ENCODE measurements at regions not wholly inside any gene's neighbourhood (a gene's known extent, or its start where the extent isn't known, plus 50 kb on each side); places are given as distances from the start of the nearest gene placed in this dataset.

DNA sequence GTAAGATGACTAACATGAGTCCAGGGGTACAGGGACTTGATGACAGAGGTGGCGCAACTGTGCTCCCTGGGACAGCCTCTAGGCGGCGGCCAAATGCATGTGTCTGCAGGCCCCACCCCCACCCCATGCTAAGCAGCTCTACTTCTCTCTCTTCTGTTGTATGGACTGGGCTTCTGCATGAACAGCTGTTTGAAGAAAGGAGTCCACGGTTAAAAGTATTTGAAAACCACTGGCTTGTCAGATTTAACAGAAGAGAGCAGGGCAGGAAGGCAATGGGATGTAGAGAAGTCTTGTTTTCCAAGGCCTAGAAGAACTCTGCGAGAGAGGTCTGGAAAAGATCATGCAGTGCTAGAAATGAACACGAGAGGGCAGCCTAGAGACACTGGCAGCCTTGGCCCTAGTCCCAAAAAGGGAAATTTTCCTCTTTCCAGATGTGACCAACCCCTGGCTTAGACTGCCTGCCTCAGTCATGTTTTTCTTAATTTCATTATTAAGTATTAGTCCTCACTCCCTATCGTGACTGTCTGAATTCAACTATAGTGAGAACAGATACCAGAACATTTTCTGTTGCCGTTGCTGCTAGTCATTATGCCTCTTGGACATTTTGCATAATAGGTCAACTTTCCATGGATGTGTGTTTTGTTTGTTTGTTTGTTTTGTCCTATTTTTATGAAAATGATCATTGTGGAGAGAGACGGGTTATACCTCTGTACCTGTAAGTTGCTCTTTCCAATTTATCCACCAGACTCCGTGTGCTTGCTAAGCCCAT is 265.0 kb downstream of the ADGRG6 start:
- Mint-ChIP-seq H3K9me3 (peaks cover 0 to under 1% (median 0%) of the 10 kb centered on the region in 9 donors), H3K27me3 (no peaks in the 10 kb centered on the region), H3K36me3 (no peaks in the 10 kb centered on the region), H3K4me3 (peak overlapping the region in 2 of 10 donors; percentile 37 to 54), H3K27ac (peak overlapping the region in 7 of 10 donors; percentile 55 to 81 (median 63)), H3K4me1 (peaks cover 20 to 66% (median 59%) of the 10 kb centered on the region in 4 donors)
- peak; percentile 48 to 62 for ATAC-seq
- peak; percentile 24 to 70 (median 56) for DNase-seq
- POLR2A ChIA-PET = interaction anchor here (0.6 kb wide), 1 partner anchor 1050 kb away, joined by 3 read pairs; no protein-coding TSS in a partner anchor

DNA sequence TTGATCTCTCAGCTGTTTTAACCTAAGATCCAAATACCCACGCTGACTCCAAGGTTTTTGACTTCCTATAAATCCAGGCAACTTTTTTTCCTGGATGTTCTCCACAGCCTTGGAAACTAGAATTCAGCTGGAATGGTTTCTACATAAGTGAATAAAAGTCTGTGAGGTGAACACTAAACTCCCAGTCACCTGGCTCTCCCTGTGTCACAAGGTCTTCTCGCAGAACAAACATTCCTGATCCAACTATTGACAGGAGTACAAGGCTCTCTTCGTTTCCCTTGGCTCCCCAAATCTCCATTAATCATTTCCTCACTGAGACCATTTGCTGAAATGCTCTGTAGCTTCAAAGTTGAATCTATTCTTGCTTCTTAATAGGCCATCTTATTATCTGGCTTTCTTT is 265.7 kb downstream of the ADGRG6 start:
- ATAC-seq (no peak), DNase-seq (no peak)
- POLR2A ChIA-PET = no interaction called here
- Mint-ChIP-seq H3K27me3 (no peaks in the 10 kb centered on the region), H3K27ac (peak overlapping the region in 3 of 10 donors; percentile 58 to 63 (median 63)), H3K4me1 (peaks cover 20 to 61% (median 55%) of the 10 kb centered on the region in 4 donors), H3K4me3 (no peak overlapping the region), H3K9me3 (peaks cover 0 to 7% (median 0%) of the 10 kb centered on the region in 9 donors), H3K36me3 (peaks cover 0 to 2% (median 0%) of the 10 kb centered on the region in 3 donors)

DNA sequence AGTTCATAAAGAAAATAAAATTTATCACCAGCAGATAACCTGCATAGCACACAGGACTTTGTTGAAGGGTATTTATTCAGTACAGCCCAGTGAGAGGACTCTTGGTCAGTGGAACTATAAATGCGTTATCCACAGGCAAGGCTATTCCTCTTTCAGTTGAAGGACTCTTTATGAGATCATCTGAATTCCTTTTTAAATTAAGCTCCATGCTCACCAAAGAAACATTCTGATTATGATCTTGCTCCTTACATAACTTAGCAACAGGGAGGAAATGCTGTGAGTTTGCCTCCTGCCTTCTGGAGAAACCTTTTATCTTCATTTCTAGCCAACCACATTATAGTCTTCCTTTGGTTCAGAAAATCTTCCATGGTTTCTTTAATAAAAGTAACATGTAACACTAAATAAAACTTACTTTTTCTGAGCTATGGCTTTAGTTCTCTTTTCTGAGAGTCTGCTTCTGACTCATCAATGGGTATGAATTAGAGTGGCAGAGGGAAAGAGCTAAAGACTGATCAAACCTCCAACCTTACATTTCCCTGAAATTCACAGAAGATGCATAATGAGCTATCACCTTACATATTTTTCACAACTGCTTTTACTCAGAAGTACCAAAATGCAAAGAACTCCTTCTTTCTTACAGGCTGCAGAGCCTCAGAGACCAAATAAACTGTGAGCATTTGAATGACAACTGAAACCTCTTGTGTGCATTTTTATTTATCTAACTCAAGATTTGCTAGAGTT is 267.2 kb downstream of the ADGRG6 start:
- POLR2A ChIA-PET = interaction anchor here (1.3 kb wide), 1 partner anchor 35 kb away, joined by 4 read pairs; no protein-coding TSS in a partner anchor
- peaks cover 0 to 12% (median 7%) of the 10 kb centered on the region in 3 donors for H3K36me3 Mint-ChIP-seq
- H3K4me3 Mint-ChIP-seq = peak overlapping the region; percentile 23 to 74 (median 50)
- peak overlapping the region in 9 of 10 donors; percentile 34 to 81 (median 60) for H3K27ac Mint-ChIP-seq
- no peaks in the 10 kb centered on the region for H3K27me3 Mint-ChIP-seq
- DNase-seq (peak in 1 of 10 donors; percentile 10), ATAC-seq (peak; percentile 22 to 24)
- H3K4me1 Mint-ChIP-seq = peaks cover 20 to 59% (median 52%) of the 10 kb centered on the region in 4 donors
- peaks cover 4 to 21% (median 10%) of the 10 kb centered on the region in 9 donors for H3K9me3 Mint-ChIP-seq

DNA sequence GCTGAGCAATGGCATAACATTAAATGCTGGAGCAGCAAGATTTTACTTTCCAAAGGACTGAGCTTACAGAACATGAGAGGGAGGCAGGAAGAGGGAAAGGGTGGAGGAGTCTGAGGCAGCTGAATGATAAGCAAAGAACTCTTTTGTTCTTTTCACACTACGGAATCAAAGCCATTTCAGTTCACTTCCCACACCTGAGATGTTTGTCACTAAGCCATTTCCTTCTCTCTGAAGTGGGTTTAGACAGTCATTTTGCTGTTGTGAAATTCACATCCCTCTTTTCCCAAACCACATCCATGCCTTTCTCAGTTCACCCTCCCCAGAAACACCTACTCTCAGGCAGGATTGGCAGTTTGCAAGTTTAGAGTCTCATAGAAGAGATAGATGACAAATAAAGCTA is 267.9 kb downstream of the ADGRG6 start:
- H3K4me1 Mint-ChIP-seq = peaks cover 20 to 59% (median 52%) of the 10 kb centered on the region in 4 donors
- ATAC-seq (peak; percentile 87), DNase-seq (peak in 3 of 10 donors; percentile 29 to 51 (median 37))
- H3K4me3 Mint-ChIP-seq = peak overlapping the region; percentile 23 to 74 (median 50)
- peaks cover 0 to 12% (median 8%) of the 10 kb centered on the region in 3 donors for H3K36me3 Mint-ChIP-seq
- H3K27me3 Mint-ChIP-seq = no peaks in the 10 kb centered on the region
- H3K9me3 Mint-ChIP-seq = peaks cover 4 to 28% (median 11%) of the 10 kb centered on the region in 9 donors
- POLR2A ChIA-PET = interaction anchor here (1.3 kb wide), 1 partner anchor 34 kb away, joined by 4 read pairs; no protein-coding TSS in a partner anchor
- peak overlapping the region in 9 of 10 donors; percentile 16 to 81 (median 58) for H3K27ac Mint-ChIP-seq

DNA sequence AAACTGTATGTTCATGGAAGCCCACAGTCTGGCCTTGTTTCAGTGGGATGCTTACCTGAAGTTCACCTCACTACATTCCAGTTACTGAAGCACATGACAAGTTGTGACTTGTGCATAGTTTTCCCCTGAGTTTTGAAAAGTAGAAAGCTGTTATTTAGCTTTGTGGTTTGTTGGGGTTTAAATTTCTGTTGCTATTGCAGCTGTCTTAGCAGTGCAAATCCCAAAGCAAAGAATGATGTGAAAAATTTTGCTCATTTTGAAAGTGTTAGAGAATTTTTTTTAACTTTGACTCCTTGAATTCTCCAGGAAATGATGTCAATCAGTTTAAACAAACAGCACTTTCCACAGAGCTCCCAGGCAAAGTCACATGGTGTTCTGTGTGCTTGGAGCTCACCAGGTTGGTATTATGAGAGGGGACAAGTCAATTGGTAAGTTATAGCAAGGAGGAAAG is 268.4 kb downstream of the ADGRG6 start:
- peaks cover 0 to 12% (median 12%) of the 10 kb centered on the region in 3 donors for H3K36me3 Mint-ChIP-seq
- H3K4me1 Mint-ChIP-seq = peaks cover 20 to 57% (median 52%) of the 10 kb centered on the region in 4 donors
- H3K27ac Mint-ChIP-seq = peak overlapping the region in 7 of 10 donors; percentile 0 to 82 (median 67)
- H3K27me3 Mint-ChIP-seq = no peaks in the 10 kb centered on the region
- POLR2A ChIA-PET = interaction anchor here (1.3 kb wide), 1 partner anchor 34 kb away, joined by 4 read pairs; no protein-coding TSS in a partner anchor
- ATAC-seq = no peak
- peaks cover 4 to 33% (median 12%) of the 10 kb centered on the region in 9 donors for H3K9me3 Mint-ChIP-seq
- DNase-seq = no peak
- H3K4me3 Mint-ChIP-seq = peak overlapping the region in 4 of 10 donors; percentile 40 to 74 (median 54)

DNA sequence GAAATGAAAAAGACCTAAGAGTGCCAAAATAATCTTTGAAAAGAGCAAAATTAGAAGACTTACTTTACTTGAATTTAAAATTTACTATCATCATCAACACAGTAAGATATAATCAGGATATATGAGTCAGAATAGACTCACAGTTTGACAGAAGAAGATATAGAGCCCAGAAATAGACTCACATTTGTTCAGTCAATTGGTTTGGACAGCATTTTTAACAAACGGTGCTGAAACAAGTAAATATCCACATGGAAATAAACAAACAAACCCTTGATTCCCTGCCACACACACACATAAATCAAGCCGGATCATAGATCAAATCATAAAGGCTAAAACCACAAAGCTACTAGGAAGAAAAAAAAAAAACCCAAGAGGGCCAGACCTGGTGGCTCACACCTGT is 291.1 kb downstream of the ADGRG6 start:
- ATAC-seq (no peak), DNase-seq (no peak)
- Mint-ChIP-seq H3K27ac (no peak overlapping the region), H3K27me3 (peaks cover 0 to 8% (median 0%) of the 10 kb centered on the region in 5 donors), H3K4me3 (no peak overlapping the region), H3K9me3 (peaks cover 4 to 31% (median 13%) of the 10 kb centered on the region in 9 donors), H3K4me1 (peaks cover 0 to 9% (median 8%) of the 10 kb centered on the region in 4 donors), H3K36me3 (peaks cover 0 to 21% (median 2%) of the 10 kb centered on the region in 3 donors)
- POLR2A ChIA-PET = no interaction called here

DNA sequence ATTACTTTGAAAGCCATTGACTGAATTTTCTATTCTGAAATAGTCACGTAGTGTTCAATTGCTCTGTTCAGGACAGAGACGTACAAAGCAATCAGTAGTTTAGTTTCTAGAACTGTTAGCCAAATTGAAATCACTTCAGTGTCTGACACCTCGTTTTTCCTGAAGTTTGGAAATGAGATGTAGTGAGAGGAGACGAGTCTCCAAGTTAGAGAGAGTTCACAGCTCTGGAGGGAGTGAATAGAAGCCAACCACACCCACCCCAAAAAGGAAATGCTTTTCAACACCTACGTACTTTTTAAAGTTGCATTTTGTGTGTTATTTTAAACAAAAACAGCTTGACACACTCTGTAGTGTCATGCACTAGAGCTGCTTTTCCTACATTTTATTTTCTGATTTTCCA is 296.0 kb downstream of the ADGRG6 start:
- peaks cover 0 to 10% (median 7%) of the 10 kb centered on the region in 4 donors for H3K4me1 Mint-ChIP-seq
- no peak for ATAC-seq
- H3K27ac Mint-ChIP-seq = no peak overlapping the region
- H3K27me3 Mint-ChIP-seq = peaks cover 0 to 8% (median 3%) of the 10 kb centered on the region in 5 donors
- DNase-seq = no peak
- peaks cover 0 to 10% (median 0%) of the 10 kb centered on the region in 9 donors for H3K9me3 Mint-ChIP-seq
- POLR2A ChIA-PET = no interaction called here
- no peak overlapping the region for H3K4me3 Mint-ChIP-seq
- H3K36me3 Mint-ChIP-seq = peaks cover 0 to 7% (median 0%) of the 10 kb centered on the region in 3 donors

DNA sequence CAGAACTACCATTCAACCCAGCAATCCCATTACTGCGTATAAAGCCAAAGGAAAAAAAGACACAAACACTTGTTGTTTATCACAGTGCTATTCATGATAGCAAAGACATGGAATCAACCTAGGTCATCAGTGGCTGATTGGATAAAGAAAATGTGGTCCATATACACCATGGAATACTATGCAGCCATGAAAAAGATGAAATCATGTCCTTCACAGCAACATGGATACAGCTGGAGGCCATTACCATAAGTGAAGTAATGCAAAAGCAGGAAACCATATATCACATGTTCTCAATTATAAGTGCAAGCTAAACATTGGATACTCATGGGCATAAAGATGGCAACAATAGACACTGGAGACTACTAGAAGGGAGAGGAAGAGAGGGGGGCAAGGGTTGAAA is 299.6 kb downstream of the ADGRG6 start:
- ATAC-seq (no peak), DNase-seq (no peak)
- H3K36me3 Mint-ChIP-seq = peaks cover 0 to 7% (median 0%) of the 10 kb centered on the region in 3 donors
- peaks cover 0 to 10% (median 0%) of the 10 kb centered on the region in 9 donors for H3K9me3 Mint-ChIP-seq
- H3K4me1 Mint-ChIP-seq = peaks cover 8 to 22% (median 16%) of the 10 kb centered on the region in 4 donors
- no peak overlapping the region for H3K27ac Mint-ChIP-seq
- POLR2A ChIA-PET = no interaction called here
- peaks cover 0 to 8% (median 2%) of the 10 kb centered on the region in 5 donors for H3K27me3 Mint-ChIP-seq
- no peak overlapping the region for H3K4me3 Mint-ChIP-seq

DNA sequence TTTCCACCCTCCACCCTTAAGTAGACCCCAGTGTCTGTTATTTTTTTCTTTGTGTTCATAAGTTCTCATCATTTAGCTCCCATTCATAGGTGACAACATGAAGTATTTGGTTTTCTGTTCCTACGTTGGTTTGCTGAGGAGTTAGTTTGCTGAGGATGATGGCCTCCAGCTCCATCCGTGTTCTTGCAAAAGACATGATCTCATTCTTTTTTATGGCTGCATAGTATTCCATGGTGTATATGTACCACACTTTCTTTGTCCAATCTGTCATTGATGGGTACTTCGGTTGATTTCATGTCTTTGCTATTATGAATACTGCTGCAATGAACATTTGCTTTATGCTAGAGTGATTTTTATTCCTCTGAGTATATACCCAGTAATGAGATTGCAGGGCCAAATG is 301.2 kb downstream of the ADGRG6 start:
- Mint-ChIP-seq H3K36me3 (peaks cover 0 to 7% (median 0%) of the 10 kb centered on the region in 3 donors), H3K4me1 (peaks cover 7 to 15% (median 11%) of the 10 kb centered on the region in 4 donors), H3K9me3 (peaks cover 0 to 10% (median 0%) of the 10 kb centered on the region in 9 donors), H3K27ac (no peak overlapping the region), H3K4me3 (no peak overlapping the region), H3K27me3 (peaks cover 0 to 9% (median 0%) of the 10 kb centered on the region in 5 donors)
- no peak for DNase-seq
- ATAC-seq = no peak
- POLR2A ChIA-PET = interaction anchor here (1.5 kb wide), 1 partner anchor 33 kb away, joined by 4 read pairs; no protein-coding TSS in a partner anchor

DNA sequence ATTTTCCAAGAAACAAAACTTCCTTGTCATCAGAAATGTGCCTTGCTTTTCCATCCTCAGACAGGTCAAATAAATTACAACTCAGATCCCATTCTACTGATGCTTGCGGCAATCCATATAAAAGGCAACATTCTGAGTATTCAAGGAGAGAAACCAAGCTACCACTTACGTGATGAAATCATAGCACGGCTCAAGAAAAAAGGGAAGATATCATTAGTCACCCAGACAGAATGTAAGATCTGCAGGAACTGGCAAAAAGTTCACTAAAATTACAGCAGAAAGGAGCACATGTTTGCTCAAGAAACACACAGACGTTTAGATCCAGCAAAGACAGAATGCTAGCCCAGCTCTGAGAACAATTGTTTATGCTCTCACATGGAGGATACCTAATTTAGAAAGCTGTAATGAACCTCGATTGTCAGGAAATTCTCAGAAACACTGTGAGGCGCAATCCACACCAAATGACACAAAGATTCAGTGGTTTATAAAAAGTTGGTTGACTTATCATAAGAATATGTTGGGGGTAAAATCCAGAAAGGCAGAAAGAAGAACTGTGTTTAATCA is 304.2 kb downstream of the ADGRG6 start:
- H3K9me3 Mint-ChIP-seq = peaks cover 0 to 8% (median 0%) of the 10 kb centered on the region in 9 donors
- H3K36me3 Mint-ChIP-seq = peaks cover 0 to 11% (median 0%) of the 10 kb centered on the region in 3 donors
- POLR2A ChIA-PET = no interaction called here
- peak overlapping the region in 1 of 10 donors; percentile 43 for H3K27ac Mint-ChIP-seq
- ATAC-seq (no peak), DNase-seq (no peak)
- H3K27me3 Mint-ChIP-seq = peaks cover 0 to 8% (median 0%) of the 10 kb centered on the region in 5 donors
- H3K4me3 Mint-ChIP-seq = no peak overlapping the region
- peaks cover 5 to 14% (median 10%) of the 10 kb centered on the region in 4 donors for H3K4me1 Mint-ChIP-seq

DNA sequence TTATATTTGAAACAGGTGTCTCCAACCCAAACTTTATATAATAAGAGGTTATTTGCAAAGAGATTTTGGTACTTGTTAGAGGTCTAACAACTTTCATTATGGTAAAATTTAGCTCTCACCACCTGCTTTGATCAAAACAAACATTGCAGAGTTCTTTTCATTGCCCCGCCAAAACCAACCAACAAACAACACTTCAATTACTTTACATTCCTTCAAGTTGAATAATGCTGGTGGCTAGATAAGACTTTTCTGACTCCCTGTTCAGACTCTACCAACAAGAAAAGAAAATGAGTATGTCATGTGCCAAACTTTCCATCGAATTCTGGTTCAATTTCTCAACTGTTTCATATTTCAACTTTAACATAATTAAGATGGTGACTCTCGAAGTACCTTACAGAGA is 311.1 kb downstream of the ADGRG6 start:
- no peak for ATAC-seq
- peaks cover 0 to 14% (median 7%) of the 10 kb centered on the region in 3 donors for H3K36me3 Mint-ChIP-seq
- H3K9me3 Mint-ChIP-seq = peaks cover 0 to 18% (median 4%) of the 10 kb centered on the region in 9 donors
- POLR2A ChIA-PET = no interaction called here
- no peak overlapping the region for H3K27ac Mint-ChIP-seq
- H3K4me3 Mint-ChIP-seq = no peak overlapping the region
- H3K27me3 Mint-ChIP-seq = peaks cover 0 to 3% (median 0%) of the 10 kb centered on the region in 5 donors
- peaks cover 0 to 2% (median 0%) of the 10 kb centered on the region in 4 donors for H3K4me1 Mint-ChIP-seq
- DNase-seq = no peak

DNA sequence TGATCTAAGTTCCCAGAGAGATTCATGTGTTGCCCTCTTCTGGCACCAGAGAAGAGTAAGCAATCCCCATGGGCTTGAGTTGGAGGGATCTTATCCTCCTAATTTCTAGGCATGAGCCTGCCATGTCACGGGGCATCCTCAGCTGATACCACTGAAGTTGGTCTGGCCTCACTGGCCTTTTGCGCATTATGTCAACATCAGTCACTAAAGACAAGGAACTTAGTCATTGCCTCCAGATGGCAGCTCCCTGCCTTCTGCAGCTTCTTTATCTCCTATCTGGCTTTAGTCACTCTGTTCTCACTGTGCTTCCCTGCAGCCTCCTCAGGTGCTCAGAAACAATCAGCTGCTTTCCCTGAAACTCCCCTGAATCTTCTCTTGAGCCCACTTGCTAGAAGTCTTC is 312.2 kb downstream of the ADGRG6 start:
- Mint-ChIP-seq H3K27me3 (peaks cover 0 to 3% (median 0%) of the 10 kb centered on the region in 5 donors), H3K4me3 (no peak overlapping the region), H3K27ac (no peak overlapping the region), H3K4me1 (peaks cover 0 to 2% (median 0%) of the 10 kb centered on the region in 4 donors), H3K36me3 (peaks cover 0 to 14% (median 7%) of the 10 kb centered on the region in 3 donors), H3K9me3 (peaks cover 0 to 18% (median 4%) of the 10 kb centered on the region in 9 donors)
- ATAC-seq = no peak
- POLR2A ChIA-PET = no interaction called here
- DNase-seq = no peak
